ENCODE measurements at regions not wholly inside any gene's neighbourhood (a gene's known extent, or its start where the extent isn't known, plus 50 kb on each side); places are given as distances from the start of the nearest gene placed in this dataset.

GRCh38 chr11:121889186-121889585, 226.8 kb downstream of the BLID start:
- Histone ChIP-seq H3K4me1 (ENCODE audit: control insufficient read depth in 3 of 3, insufficient read depth in 2 of 3, low read depth in 1 of 3, low read length in 2 of 3) (no peaks in the 10 kb centered on the region), H3K4me3 (ENCODE audit: low read depth in 1 of 3, low read length in 3 of 3) (no peak overlapping the region), H3K9me3 (ENCODE audit: control insufficient read depth in 2 of 2, insufficient read depth in 1 of 2, low read depth in 1 of 2, low read length in 1 of 2) (peaks cover 0 to 5% of the 10 kb centered on the region in 2 donors), H3K27ac (ENCODE audit: low read depth in 1 of 3, low read length in 2 of 3) (no peak overlapping the region), H3K27me3 (ENCODE audit: control insufficient read depth in 3 of 3, insufficient read depth in 3 of 3, low read length in 3 of 3) (no peaks in the 10 kb centered on the region), H3K36me3 (ENCODE audit: control insufficient read depth in 3 of 3, insufficient read depth in 2 of 3, low read depth in 1 of 3, low read length in 3 of 3) (no peaks in the 10 kb centered on the region)
- DNase-seq = no peak
- FAIRE-seq = no peak
- WGBS, 3 donors = 85 to 94% (median 89%) methylated on average over 6 of the region's 6 CpGs

GRCh38 chr11:121887976-121888557, 227.9 kb downstream of the BLID start:
- H3K27me3 ChIP-seq (ENCODE audit: control insufficient read depth in 3 of 3, insufficient read depth in 3 of 3, low read length in 3 of 3) = no peaks in the 10 kb centered on the region
- H3K4me3 ChIP-seq (ENCODE audit: low read depth in 1 of 3, low read length in 3 of 3) = no peak overlapping the region
- DNase-seq (no peak), FAIRE-seq (no peak)
- H3K4me1 ChIP-seq (ENCODE audit: control insufficient read depth in 3 of 3, insufficient read depth in 2 of 3, low read depth in 1 of 3, low read length in 2 of 3) = no peaks in the 10 kb centered on the region
- H3K36me3 ChIP-seq (ENCODE audit: control insufficient read depth in 3 of 3, insufficient read depth in 2 of 3, low read depth in 1 of 3, low read length in 3 of 3) = no peaks in the 10 kb centered on the region
- peaks cover 0 to 5% of the 10 kb centered on the region in 2 donors for H3K9me3 ChIP-seq (ENCODE audit: control insufficient read depth in 2 of 2, insufficient read depth in 1 of 2, low read depth in 1 of 2, low read length in 1 of 2)
- 84 to 86% (median 86%) methylated on average over 4 of the region's 4 CpGs for WGBS, 3 donors
- no peak overlapping the region for H3K27ac ChIP-seq (ENCODE audit: low read depth in 1 of 3, low read length in 2 of 3)

DNA sequence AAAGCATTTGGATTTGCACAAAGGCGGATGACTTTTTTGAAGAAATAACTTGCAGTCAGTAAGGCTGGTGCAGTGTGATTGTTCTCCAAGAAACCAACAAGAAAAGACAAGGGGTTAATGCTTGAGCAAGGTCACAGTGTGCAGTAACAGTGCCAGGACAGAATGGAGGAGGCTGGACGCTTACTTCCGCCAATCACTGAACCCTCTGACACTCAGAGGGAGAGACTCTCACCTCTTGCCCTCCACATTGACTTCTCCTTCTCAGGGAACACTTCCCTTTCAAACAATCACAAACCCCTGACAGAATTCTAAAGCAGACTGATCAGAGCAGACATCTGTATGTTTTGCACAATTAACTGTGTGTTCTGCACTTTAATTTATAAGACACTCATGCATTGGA, 228.4 kb downstream of the BLID start:
- WGBS, 3 donors = 67 to 73% (median 70%) methylated on average over 3 of the region's 3 CpGs

GRCh38 chr11:121886996-121887395, 229.0 kb downstream of the BLID start:
- H3K27ac ChIP-seq (ENCODE audit: low read depth in 1 of 3, low read length in 2 of 3) = no peak overlapping the region
- FAIRE-seq (no peak), DNase-seq (no peak)
- no peaks in the 10 kb centered on the region for H3K27me3 ChIP-seq (ENCODE audit: control insufficient read depth in 3 of 3, insufficient read depth in 3 of 3, low read length in 3 of 3)
- H3K9me3 ChIP-seq (ENCODE audit: control insufficient read depth in 2 of 2, insufficient read depth in 1 of 2, low read depth in 1 of 2, low read length in 1 of 2) = peaks cover 0 to 5% of the 10 kb centered on the region in 2 donors
- no peaks in the 10 kb centered on the region for H3K36me3 ChIP-seq (ENCODE audit: control insufficient read depth in 3 of 3, insufficient read depth in 2 of 3, low read depth in 1 of 3, low read length in 3 of 3)
- H3K4me1 ChIP-seq (ENCODE audit: control insufficient read depth in 3 of 3, insufficient read depth in 2 of 3, low read depth in 1 of 3, low read length in 2 of 3) = no peaks in the 10 kb centered on the region
- WGBS, 3 donors = 79 to 87% (median 85%) methylated on average over 2 of the region's 2 CpGs
- H3K4me3 ChIP-seq (ENCODE audit: low read depth in 1 of 3, low read length in 3 of 3) = no peak overlapping the region

More for the DNA sequence above, 228.4 kb downstream of the BLID start:
- Histone ChIP-seq H3K36me3 (ENCODE audit: control insufficient read depth in 3 of 3, insufficient read depth in 2 of 3, low read depth in 1 of 3, low read length in 3 of 3) (no peaks in the 10 kb centered on the region), H3K4me1 (ENCODE audit: control insufficient read depth in 3 of 3, insufficient read depth in 2 of 3, low read depth in 1 of 3, low read length in 2 of 3) (no peaks in the 10 kb centered on the region), H3K4me3 (ENCODE audit: low read depth in 1 of 3, low read length in 3 of 3) (no peak overlapping the region), H3K27me3 (ENCODE audit: control insufficient read depth in 3 of 3, insufficient read depth in 3 of 3, low read length in 3 of 3) (no peaks in the 10 kb centered on the region), H3K27ac (ENCODE audit: low read depth in 1 of 3, low read length in 2 of 3) (no peak overlapping the region), H3K9me3 (ENCODE audit: control insufficient read depth in 2 of 2, insufficient read depth in 1 of 2, low read depth in 1 of 2, low read length in 1 of 2) (peaks cover 0 to 5% of the 10 kb centered on the region in 2 donors)
- no peak for DNase-seq
- FAIRE-seq = no peak

- H3K4me3 ChIP-seq (ENCODE audit: low read depth in 1 of 3, low read length in 3 of 3) = no peak overlapping the region
- DNase-seq (no peak), FAIRE-seq (no peak)
- 59 to 66% (median 64%) methylated on average over 8 of the region's 8 CpGs for WGBS, 3 donors
- H3K4me1 ChIP-seq (ENCODE audit: control insufficient read depth in 3 of 3, insufficient read depth in 2 of 3, low read depth in 1 of 3, low read length in 2 of 3) = no peaks in the 10 kb centered on the region
- H3K27me3 ChIP-seq (ENCODE audit: control insufficient read depth in 3 of 3, insufficient read depth in 3 of 3, low read length in 3 of 3) = no peaks in the 10 kb centered on the region
- peaks cover 0 to 5% of the 10 kb centered on the region in 2 donors for H3K9me3 ChIP-seq (ENCODE audit: control insufficient read depth in 2 of 2, insufficient read depth in 1 of 2, low read depth in 1 of 2, low read length in 1 of 2)
- H3K27ac ChIP-seq (ENCODE audit: low read depth in 1 of 3, low read length in 2 of 3) = no peak overlapping the region
- H3K36me3 ChIP-seq (ENCODE audit: control insufficient read depth in 3 of 3, insufficient read depth in 2 of 3, low read depth in 1 of 3, low read length in 3 of 3) = no peaks in the 10 kb centered on the region
These were observed 229.8 kb downstream of the BLID start for GRCh38 chr11:121886005-121886734.

DNA sequence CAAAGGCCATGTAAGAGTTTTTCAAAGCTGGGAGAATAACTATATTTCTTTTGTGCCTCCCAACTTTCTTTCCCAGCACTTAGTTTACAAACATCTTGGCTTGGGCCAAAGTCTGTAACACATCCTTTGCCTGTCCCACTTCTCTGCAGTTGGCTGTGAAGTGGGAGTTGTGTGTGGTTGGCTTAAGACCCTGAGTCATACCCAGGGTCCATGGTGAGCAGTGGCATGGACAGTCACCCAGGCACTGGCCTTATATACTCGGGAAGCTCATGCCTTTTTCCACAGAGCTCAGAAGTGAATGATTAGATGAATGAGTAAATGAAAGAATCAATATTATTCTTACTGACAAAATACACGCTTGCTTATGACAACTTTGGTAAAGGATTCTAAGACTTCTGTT, 231.4 kb downstream of the BLID start:
- no peak overlapping the region for H3K27ac ChIP-seq (ENCODE audit: low read depth in 1 of 3, low read length in 2 of 3)
- 69 to 72% (median 69%) methylated on average over 2 of the region's 2 CpGs for WGBS, 3 donors
- no peaks in the 10 kb centered on the region for H3K27me3 ChIP-seq (ENCODE audit: control insufficient read depth in 3 of 3, insufficient read depth in 3 of 3, low read length in 3 of 3)
- no peaks in the 10 kb centered on the region for H3K4me1 ChIP-seq (ENCODE audit: control insufficient read depth in 3 of 3, insufficient read depth in 2 of 3, low read depth in 1 of 3, low read length in 2 of 3)
- H3K4me3 ChIP-seq (ENCODE audit: low read depth in 1 of 3, low read length in 3 of 3) = no peak overlapping the region
- DNase-seq = no peak
- H3K9me3 ChIP-seq (ENCODE audit: control insufficient read depth in 2 of 2, insufficient read depth in 1 of 2, low read depth in 1 of 2, low read length in 1 of 2) = peaks cover 0 to 5% of the 10 kb centered on the region in 2 donors
- no peak for FAIRE-seq
- H3K36me3 ChIP-seq (ENCODE audit: control insufficient read depth in 3 of 3, insufficient read depth in 2 of 3, low read depth in 1 of 3, low read length in 3 of 3) = no peaks in the 10 kb centered on the region

- WGBS, 3 donors = 79 to 90% (median 79%) methylated on average over 4 of the region's 4 CpGs
- DNase-seq (no peak), FAIRE-seq (no peak)
- H3K9me3 ChIP-seq (ENCODE audit: control insufficient read depth in 2 of 2, insufficient read depth in 1 of 2, low read depth in 1 of 2, low read length in 1 of 2) = peaks cover 0 to 2% of the 10 kb centered on the region in 2 donors
- no peaks in the 10 kb centered on the region for H3K4me1 ChIP-seq (ENCODE audit: control insufficient read depth in 3 of 3, insufficient read depth in 2 of 3, low read depth in 1 of 3, low read length in 2 of 3)
- no peak overlapping the region for H3K27ac ChIP-seq (ENCODE audit: low read depth in 1 of 3, low read length in 2 of 3)
- H3K36me3 ChIP-seq (ENCODE audit: control insufficient read depth in 3 of 3, insufficient read depth in 2 of 3, low read depth in 1 of 3, low read length in 3 of 3) = no peaks in the 10 kb centered on the region
- H3K27me3 ChIP-seq (ENCODE audit: control insufficient read depth in 3 of 3, insufficient read depth in 3 of 3, low read length in 3 of 3) = no peaks in the 10 kb centered on the region
- no peak overlapping the region for H3K4me3 ChIP-seq (ENCODE audit: low read depth in 1 of 3, low read length in 3 of 3)
These were observed 234.2 kb downstream of the BLID start for GRCh38 chr11:121881806-121882205.

DNA sequence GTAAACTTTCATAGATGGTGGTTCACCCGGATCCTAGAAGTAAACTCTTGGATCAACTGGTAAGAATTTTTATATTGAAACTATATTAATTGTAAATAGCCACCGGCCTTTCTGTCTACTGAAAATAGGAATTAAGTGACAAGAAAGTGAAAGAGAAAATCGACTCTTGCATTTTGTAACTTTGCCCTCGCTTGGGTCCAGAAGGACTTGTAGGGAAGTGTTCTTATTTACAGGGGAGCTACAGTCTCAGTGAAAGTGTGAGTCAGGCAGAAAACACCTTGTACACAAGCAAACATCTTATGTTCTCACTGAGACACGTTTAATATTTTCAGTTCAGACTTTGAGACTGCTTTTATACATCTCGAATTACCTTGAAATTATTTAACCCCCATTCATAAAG, 238.9 kb downstream of the BLID start:
- peak in 1 of 2 donors; percentile 10 for DNase-seq
- Histone ChIP-seq H3K27me3 (ENCODE audit: control insufficient read depth in 3 of 3, insufficient read depth in 3 of 3, low read length in 3 of 3) (no peaks in the 10 kb centered on the region), H3K36me3 (ENCODE audit: control insufficient read depth in 3 of 3, insufficient read depth in 2 of 3, low read depth in 1 of 3, low read length in 3 of 3) (no peaks in the 10 kb centered on the region), H3K4me1 (ENCODE audit: control insufficient read depth in 3 of 3, insufficient read depth in 2 of 3, low read depth in 1 of 3, low read length in 2 of 3) (no peaks in the 10 kb centered on the region), H3K27ac (ENCODE audit: low read depth in 1 of 3, low read length in 2 of 3) (no peak overlapping the region), H3K9me3 (ENCODE audit: control insufficient read depth in 2 of 2, insufficient read depth in 1 of 2, low read depth in 1 of 2, low read length in 1 of 2) (no peaks in the 10 kb centered on the region), H3K4me3 (ENCODE audit: low read depth in 1 of 3, low read length in 3 of 3) (no peak overlapping the region)
- no peak for FAIRE-seq
- 32 to 61% (median 40%) methylated on average over 6 of the region's 6 CpGs for WGBS, 3 donors

All from small intestine (tissue), 7 donors.